IMR-90 (cell line): ENCODE measurements at regions not wholly inside any gene's neighbourhood (a gene's known extent, or its start where the extent isn't known, plus 50 kb on each side); places are given as distances from the start of the nearest gene placed in this dataset.

Experiments used
- ATAC-seq: fragments of 200-7000 bp; cut with Tn5 transposase; 2 replicates; pipeline ENCODE4 v1.9.1; 2020; ENCODE audit warnings: low read depth, mild to moderate bottlenecking, moderate library complexity
- BruUV-seq: library from RNA; stranded (reverse); fragments of 400-500 nt; replicated peaks from 2 replicates; lab custom pipeline; 2021; lab: Mats Ljungman, UMichigan
- CTCF ChIA-PET: fragments of 300-600 bp; formaldehyde crosslinking; extraction: SDS; loops from one replicate; lab custom pipeline; 2021; ENCODE audit warnings: antibody characterized with exemption; lab: Yijun Ruan, JAX
- POLR2A ChIA-PET: fragments of 300-600 bp; sonication (Branson Sonifier 250); formaldehyde crosslinking; loops from one replicate; lab custom pipeline; 2022; ENCODE audit warnings: antibody characterized with exemption; ENCODE audit not compliant: unreplicated experiment; lab: Charles Lee
- DNase-seq: peaks from one replicate; pipeline ENCODE4 v3.0.0; 2013
- H2AFZ ChIP-seq: replicated peaks from 2 replicates; pipeline ENCODE3; 2013; ENCODE audit warnings: low read length, mild to moderate bottlenecking; ENCODE audit not compliant: poor library complexity
- H2AK5ac ChIP-seq: 2 replicates; pipeline ENCODE4 v1.6.1; 2013; ENCODE audit warnings: low read depth, low read length, inconsistent platforms
- H2AK9ac ChIP-seq: replicated peaks from 2 replicates; pipeline ENCODE3; 2013; ENCODE audit warnings: mild to moderate bottlenecking, low read depth, low read length, moderate library complexity; ENCODE audit not compliant: poor library complexity
- H2BK120ac ChIP-seq: 2 replicates; pipeline ENCODE4 v1.6.1; 2013; ENCODE audit warnings: low read depth, low read length, inconsistent platforms
- H2BK15ac ChIP-seq: 3 replicates; pipeline ENCODE4 v1.6.1; 2013; ENCODE audit warnings: low read depth, low read length, inconsistent platforms
- H2BK20ac ChIP-seq: 2 replicates; pipeline ENCODE4 v1.6.1; 2013; ENCODE audit warnings: low read depth, mild to moderate bottlenecking, inconsistent platforms, low read length, moderate library complexity
- H2BK5ac ChIP-seq: 2 replicates; pipeline ENCODE4 v1.6.1; 2013; ENCODE audit warnings: mild to moderate bottlenecking, low read depth, low read length, inconsistent platforms; ENCODE audit not compliant: poor library complexity, severe bottlenecking
- H3K14ac ChIP-seq: replicated peaks from 2 replicates; pipeline ENCODE4 v1.6.1; 2013; ENCODE audit warnings: low read depth, low read length, inconsistent platforms
- H3K18ac ChIP-seq: 2 replicates; pipeline ENCODE4 v1.6.1; 2013; ENCODE audit warnings: low read depth, low read length, control low read depth
- H3K23ac ChIP-seq: 2 replicates; pipeline ENCODE4 v1.6.1; 2013; ENCODE audit warnings: low read depth, low read length, inconsistent platforms
- H3K27ac ChIP-seq: 2 replicates; pipeline ENCODE4 v1.5.1; 2013; ENCODE audit warnings: mild to moderate bottlenecking, control low read depth, low read length; ENCODE audit not compliant: insufficient read depth
- H3K27me3 ChIP-seq: 2 replicates; pipeline ENCODE4 v1.6.1; 2013; ENCODE audit warnings: low read length; ENCODE audit not compliant: control insufficient read depth, insufficient read depth
- H3K36me3 ChIP-seq: 2 replicates; pipeline ENCODE4 v1.6.1; 2013; ENCODE audit warnings: low read length, mixed read lengths; ENCODE audit not compliant: control insufficient read depth, insufficient read depth
- H3K4ac ChIP-seq: 2 replicates; pipeline ENCODE4 v1.6.1; 2013; ENCODE audit warnings: low read depth, low read length, inconsistent platforms
- H3K4me1 ChIP-seq: 2 replicates; pipeline ENCODE4 v1.6.1; 2013; ENCODE audit warnings: low read length, mixed read lengths; ENCODE audit not compliant: control insufficient read depth, insufficient read depth
- H3K4me2 ChIP-seq: 2 replicates; pipeline ENCODE4 v1.6.1; 2013; ENCODE audit warnings: low read depth, mild to moderate bottlenecking, control low read depth, low read length, moderate library complexity
- H3K4me3 ChIP-seq: 2 replicates; pipeline ENCODE4 v1.5.1; 2013; ENCODE audit warnings: low read depth, mild to moderate bottlenecking, control low read depth, low read length, moderate library complexity; ENCODE audit not compliant: insufficient read depth
- H3K56ac ChIP-seq: 2 replicates; pipeline ENCODE4 v1.6.1; 2013; ENCODE audit warnings: low read length, inconsistent platforms; ENCODE audit not compliant: insufficient read depth; ENCODE audit errors: extremely low read depth
- H3K79me1 ChIP-seq, 2 experiments: 2 replicates each; pipeline ENCODE4 v1.6.1; 2013; ENCODE audit warnings: low read length in 2 of 2, inconsistent platforms in 1 of 2, low read depth in 1 of 2
- H3K9ac ChIP-seq: 2 replicates; pipeline ENCODE4 v1.6.1; 2013; ENCODE audit warnings: low read depth, low read length, control low read depth
- H3K9me1 ChIP-seq: 2 replicates; pipeline ENCODE4 v1.6.1; 2013; ENCODE audit warnings: low read length, inconsistent platforms; ENCODE audit not compliant: insufficient read depth
- H3K9me3 ChIP-seq: 2 replicates; pipeline ENCODE4 v1.6.1; 2013; ENCODE audit warnings: low read length; ENCODE audit not compliant: control insufficient read depth, insufficient read depth
- H4K20me1 ChIP-seq: 2 replicates; pipeline ENCODE4 v1.6.1; 2013; ENCODE audit warnings: low read length, inconsistent platforms; ENCODE audit not compliant: insufficient read depth
- H4K5ac ChIP-seq: 2 replicates; pipeline ENCODE4 v1.6.1; 2013; ENCODE audit warnings: mild to moderate bottlenecking, low read depth, low read length, control low read depth
- H4K8ac ChIP-seq, 2 experiments: 2 replicates each; pipeline ENCODE4 v1.6.1; 2013; ENCODE audit warnings: low read depth in 2 of 2, low read length in 2 of 2, control low read depth in 1 of 2, inconsistent platforms in 1 of 2
- H4K91ac ChIP-seq: 2 replicates; pipeline ENCODE4 v1.6.1; 2013; ENCODE audit warnings: low read depth, low read length, inconsistent platforms; ENCODE audit not compliant: insufficient read depth
- CEBPB ChIP-seq: IDR thresholded peaks from 2 replicates; pipeline ENCODE4 v1.6.1; 2012; ENCODE audit warnings: low read depth, low read length, improper control_type of control experiment
- CHD1 ChIP-seq: IDR thresholded peaks from 2 replicates; pipeline ENCODE4 v1.6.1; 2012; ENCODE audit warnings: low read depth, low read length, improper control_type of control experiment
- FOS ChIP-seq: fragments of 150-350 bp; IDR thresholded peaks from 2 replicates; pipeline ENCODE4 v1.6.1; 2016; ENCODE audit warnings: low read depth, low read length
- MXI1 ChIP-seq: IDR thresholded peaks from 2 replicates; pipeline ENCODE4 v1.6.1; 2012; ENCODE audit warnings: low read depth, mild to moderate bottlenecking, low read length, moderate library complexity, borderline replicate concordance
- SMC3 ChIP-seq: fragments of 150-350 bp; IDR thresholded peaks from 2 replicates; pipeline ENCODE4 v1.6.1; 2016; ENCODE audit warnings: low read depth, mild to moderate bottlenecking, antibody characterized with exemption, low read length, moderate library complexity
- WGBS, 2 experiments: methylation state at CpG; one replicate each; pipeline versions ENCODE4 v1.1.5 to v1.1.7; 2013; ENCODE audit warnings: missing lambda C conversion rate in 2 of 2; ENCODE audit not compliant: insufficient read length in 1 of 2; ENCODE audit errors: extremely low coverage in 2 of 2; 5-methylcytosine and 5-hydroxymethylcytosine counted together
- dilution Hi-C: fragments of 300-500 bp; cut with HindIII; formaldehyde crosslinking; loops from one replicate; pipeline ENCODE4 v1.14.3; 2018; ENCODE audit warnings: low sequenced_read_pairs; ENCODE audit not compliant: unreplicated experiment
- in situ Hi-C: fragments of 300-500 bp; cut with MboI; formaldehyde crosslinking; loops from 3 replicates; pipeline ENCODE4 v1.14.3; 2019; ENCODE audit warnings: low sequenced_read_pairs, inconsistent platforms, mixed read lengths
- intact Hi-C: fragments of 100-400 bp; cut with micrococcal nuclease; formaldehyde crosslinking; loops from 2 replicates; pipeline ENCODE4 v1.10.0; 2022
- TF ChIP-seq, protein P1 (sequence below): fragments of 150-350 bp; IDR thresholded peaks from 2 replicates; pipeline ENCODE4 v1.6.1; 2017; ENCODE audit warnings: mild to moderate bottlenecking, antibody characterized with exemption, low read length, low read depth
- TF ChIP-seq, protein P2 (sequence below): conservative IDR thresholded peaks from 2 replicates; pipeline ENCODE4 v1.5.1; 2012; ENCODE audit warnings: mild to moderate bottlenecking, low read depth, low read length, improper control_type of control experiment

DNA sequence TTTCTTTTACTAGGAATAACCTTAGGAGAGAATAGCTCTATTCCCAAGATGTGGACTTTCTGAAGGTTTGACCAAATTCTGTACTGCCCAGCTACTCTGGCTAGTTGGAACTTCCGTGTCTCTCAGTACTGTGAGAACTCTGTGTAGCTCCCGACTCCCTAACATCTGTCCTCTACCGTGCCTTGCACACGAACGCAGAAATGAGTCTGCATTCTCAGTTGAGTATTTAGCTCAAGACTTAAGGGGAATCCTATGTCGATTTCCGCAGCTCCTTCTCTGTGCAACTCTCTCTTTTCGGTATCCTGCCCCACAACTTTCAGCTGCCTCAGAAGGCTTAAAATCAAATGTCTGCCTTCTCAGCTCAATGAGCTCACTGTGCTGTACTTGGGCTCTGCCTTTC lies 86.7 kb upstream of the EPHB3 start:
- Histone ChIP-seq H4K20me1 (no peaks in the 10 kb centered on the region), H3K18ac (no peak overlapping the region), H3K27ac (no peak overlapping the region), H2BK120ac (no peak overlapping the region), H3K9me1 (no peaks in the 10 kb centered on the region), H4K8ac (no peak overlapping the region), H3K4ac (no peak overlapping the region), H4K5ac (no peak overlapping the region), H3K4me2 (no peak overlapping the region), H4K91ac (no peak overlapping the region), H2BK20ac (no peak overlapping the region), H2AK5ac (no peak overlapping the region), H2AK9ac (no peak overlapping the region), H2BK5ac (no peak overlapping the region), H2BK15ac (no peak overlapping the region), H3K27me3 (peaks cover 33% of the 10 kb centered on the region), H3K79me1 (no peaks in the 10 kb centered on the region), H3K9me3 (no peaks in the 10 kb centered on the region), H3K4me1 (no peaks in the 10 kb centered on the region), H3K4me3 (no peak overlapping the region), H2AFZ (no peak overlapping the region), H3K23ac (no peak overlapping the region), H3K36me3 (no peaks in the 10 kb centered on the region), H3K9ac (no peak overlapping the region), H3K56ac (no peak overlapping the region), H3K14ac (no peak overlapping the region)
- DNase-seq: no peak
- TF ChIP-seq CHD1: no peak
- no peak for TF ChIP-seq FOS
- no peak for TF ChIP-seq CEBPB
- TF ChIP-seq, protein P1, sequence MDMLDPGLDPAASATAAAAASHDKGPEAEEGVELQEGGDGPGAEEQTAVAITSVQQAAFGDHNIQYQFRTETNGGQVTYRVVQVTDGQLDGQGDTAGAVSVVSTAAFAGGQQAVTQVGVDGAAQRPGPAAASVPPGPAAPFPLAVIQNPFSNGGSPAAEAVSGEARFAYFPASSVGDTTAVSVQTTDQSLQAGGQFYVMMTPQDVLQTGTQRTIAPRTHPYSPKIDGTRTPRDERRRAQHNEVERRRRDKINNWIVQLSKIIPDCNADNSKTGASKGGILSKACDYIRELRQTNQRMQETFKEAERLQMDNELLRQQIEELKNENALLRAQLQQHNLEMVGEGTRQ: no peak
- TF ChIP-seq MXI1: no peak
- TF ChIP-seq, protein P2, sequence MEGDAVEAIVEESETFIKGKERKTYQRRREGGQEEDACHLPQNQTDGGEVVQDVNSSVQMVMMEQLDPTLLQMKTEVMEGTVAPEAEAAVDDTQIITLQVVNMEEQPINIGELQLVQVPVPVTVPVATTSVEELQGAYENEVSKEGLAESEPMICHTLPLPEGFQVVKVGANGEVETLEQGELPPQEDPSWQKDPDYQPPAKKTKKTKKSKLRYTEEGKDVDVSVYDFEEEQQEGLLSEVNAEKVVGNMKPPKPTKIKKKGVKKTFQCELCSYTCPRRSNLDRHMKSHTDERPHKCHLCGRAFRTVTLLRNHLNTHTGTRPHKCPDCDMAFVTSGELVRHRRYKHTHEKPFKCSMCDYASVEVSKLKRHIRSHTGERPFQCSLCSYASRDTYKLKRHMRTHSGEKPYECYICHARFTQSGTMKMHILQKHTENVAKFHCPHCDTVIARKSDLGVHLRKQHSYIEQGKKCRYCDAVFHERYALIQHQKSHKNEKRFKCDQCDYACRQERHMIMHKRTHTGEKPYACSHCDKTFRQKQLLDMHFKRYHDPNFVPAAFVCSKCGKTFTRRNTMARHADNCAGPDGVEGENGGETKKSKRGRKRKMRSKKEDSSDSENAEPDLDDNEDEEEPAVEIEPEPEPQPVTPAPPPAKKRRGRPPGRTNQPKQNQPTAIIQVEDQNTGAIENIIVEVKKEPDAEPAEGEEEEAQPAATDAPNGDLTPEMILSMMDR: no peak
- TF ChIP-seq SMC3: no peak
- no TSS peak for BruUV-seq
- ATAC-seq: no peak
- POLR2A ChIA-PET: no interaction called here
- intact Hi-C loops: loop anchor here (5.0 kb wide), 1 partner anchor 52 kb away; no protein-coding TSS in a partner anchor
- dilution Hi-C loops: no loop called here
- in situ Hi-C loops: no loop called here
- CTCF ChIA-PET: interaction anchor here (0.5 to 0.6 kb wide), 2 partner anchors 14 to 1435 kb away, joined by 3 to 4 read pairs; no protein-coding TSS in a partner anchor
- WGBS, 2 experiments: 83% methylated on average over 2 of the region's 8 CpGs; no CpG with 5 or more reads in 1 of the 2 experiments
